ENCODE measurements at regions not wholly inside any gene's neighbourhood (a gene's known extent, or its start where the extent isn't known, plus 50 kb on each side); places are given as distances from the start of the nearest gene placed in this dataset.

DNA sequence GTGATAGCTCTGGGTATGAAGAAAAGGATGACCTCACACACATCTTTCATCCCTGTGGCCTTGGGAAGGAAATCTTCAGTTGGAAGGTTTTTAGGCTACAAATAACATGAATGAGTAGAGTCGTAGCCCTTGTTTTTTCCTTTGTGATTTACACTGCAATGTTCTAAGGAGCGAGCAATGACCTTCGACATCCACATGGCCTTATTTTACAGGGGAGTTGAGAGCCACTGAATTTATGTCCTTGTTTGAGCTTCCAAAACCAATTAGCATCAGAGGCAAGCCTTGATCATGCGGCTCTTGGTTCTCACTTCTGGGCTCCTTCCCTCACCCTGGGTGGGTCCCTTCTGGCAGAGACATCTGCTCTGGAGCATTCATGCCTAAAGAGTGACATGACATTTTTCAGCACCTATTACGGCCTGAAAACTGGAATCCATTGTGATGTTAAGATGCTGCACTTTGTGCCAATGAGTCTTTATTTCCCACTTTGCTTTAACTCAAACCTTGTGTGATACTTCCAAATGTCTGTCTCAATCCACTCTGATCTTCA is 70.5 kb upstream of the RUNX1 start:
- TF ChIP-seq CEBPB (IDR thresholded peaks at IDR 0.05): no peak
- no peak for TF ChIP-seq FOXM1 (IDR thresholded peaks at IDR 0.05; ENCODE audit: borderline replicate concordance, low read depth)
- TF ChIP-seq RAD21 (IDR thresholded peaks at IDR 0.05; ENCODE audit: low read depth): no peak
- TF ChIP-seq YY1 (IDR thresholded peaks at IDR 0.05; ENCODE audit: low read depth): no peak
- no peak for TF ChIP-seq TEAD4 (IDR thresholded peaks at IDR 0.05)
- TF ChIP-seq, protein P1, sequence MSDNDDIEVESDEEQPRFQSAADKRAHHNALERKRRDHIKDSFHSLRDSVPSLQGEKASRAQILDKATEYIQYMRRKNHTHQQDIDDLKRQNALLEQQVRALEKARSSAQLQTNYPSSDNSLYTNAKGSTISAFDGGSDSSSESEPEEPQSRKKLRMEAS (IDR thresholded peaks at IDR 0.05): no peak
- TF ChIP-seq EGR1 (IDR thresholded peaks at IDR 0.05): no peak
- TF ChIP-seq CREB1 (IDR thresholded peaks at IDR 0.05; ENCODE audit: low read depth): no peak
- TF ChIP-seq, protein P2, sequence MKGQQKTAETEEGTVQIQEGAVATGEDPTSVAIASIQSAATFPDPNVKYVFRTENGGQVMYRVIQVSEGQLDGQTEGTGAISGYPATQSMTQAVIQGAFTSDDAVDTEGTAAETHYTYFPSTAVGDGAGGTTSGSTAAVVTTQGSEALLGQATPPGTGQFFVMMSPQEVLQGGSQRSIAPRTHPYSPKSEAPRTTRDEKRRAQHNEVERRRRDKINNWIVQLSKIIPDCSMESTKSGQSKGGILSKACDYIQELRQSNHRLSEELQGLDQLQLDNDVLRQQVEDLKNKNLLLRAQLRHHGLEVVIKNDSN (IDR thresholded peaks at IDR 0.05): no peak
- TF ChIP-seq, protein P3, sequence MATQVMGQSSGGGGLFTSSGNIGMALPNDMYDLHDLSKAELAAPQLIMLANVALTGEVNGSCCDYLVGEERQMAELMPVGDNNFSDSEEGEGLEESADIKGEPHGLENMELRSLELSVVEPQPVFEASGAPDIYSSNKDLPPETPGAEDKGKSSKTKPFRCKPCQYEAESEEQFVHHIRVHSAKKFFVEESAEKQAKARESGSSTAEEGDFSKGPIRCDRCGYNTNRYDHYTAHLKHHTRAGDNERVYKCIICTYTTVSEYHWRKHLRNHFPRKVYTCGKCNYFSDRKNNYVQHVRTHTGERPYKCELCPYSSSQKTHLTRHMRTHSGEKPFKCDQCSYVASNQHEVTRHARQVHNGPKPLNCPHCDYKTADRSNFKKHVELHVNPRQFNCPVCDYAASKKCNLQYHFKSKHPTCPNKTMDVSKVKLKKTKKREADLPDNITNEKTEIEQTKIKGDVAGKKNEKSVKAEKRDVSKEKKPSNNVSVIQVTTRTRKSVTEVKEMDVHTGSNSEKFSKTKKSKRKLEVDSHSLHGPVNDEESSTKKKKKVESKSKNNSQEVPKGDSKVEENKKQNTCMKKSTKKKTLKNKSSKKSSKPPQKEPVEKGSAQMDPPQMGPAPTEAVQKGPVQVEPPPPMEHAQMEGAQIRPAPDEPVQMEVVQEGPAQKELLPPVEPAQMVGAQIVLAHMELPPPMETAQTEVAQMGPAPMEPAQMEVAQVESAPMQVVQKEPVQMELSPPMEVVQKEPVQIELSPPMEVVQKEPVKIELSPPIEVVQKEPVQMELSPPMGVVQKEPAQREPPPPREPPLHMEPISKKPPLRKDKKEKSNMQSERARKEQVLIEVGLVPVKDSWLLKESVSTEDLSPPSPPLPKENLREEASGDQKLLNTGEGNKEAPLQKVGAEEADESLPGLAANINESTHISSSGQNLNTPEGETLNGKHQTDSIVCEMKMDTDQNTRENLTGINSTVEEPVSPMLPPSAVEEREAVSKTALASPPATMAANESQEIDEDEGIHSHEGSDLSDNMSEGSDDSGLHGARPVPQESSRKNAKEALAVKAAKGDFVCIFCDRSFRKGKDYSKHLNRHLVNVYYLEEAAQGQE (IDR thresholded peaks at IDR 0.05; ENCODE audit: low read depth): no peak
- no peak for TF ChIP-seq TCF12 (IDR thresholded peaks at IDR 0.05; ENCODE audit: low read depth)
- TF ChIP-seq ZBTB7A (IDR thresholded peaks at IDR 0.05; ENCODE audit: low read depth): no peak
- TF ChIP-seq TAF1 (IDR thresholded peaks at IDR 0.05; ENCODE audit: low read depth): no peak
- TF ChIP-seq EP300 (IDR thresholded peaks at IDR 0.05; ENCODE audit: borderline replicate concordance): no peak
- no peak for TF ChIP-seq NFIC (IDR thresholded peaks at IDR 0.05)

DNA sequence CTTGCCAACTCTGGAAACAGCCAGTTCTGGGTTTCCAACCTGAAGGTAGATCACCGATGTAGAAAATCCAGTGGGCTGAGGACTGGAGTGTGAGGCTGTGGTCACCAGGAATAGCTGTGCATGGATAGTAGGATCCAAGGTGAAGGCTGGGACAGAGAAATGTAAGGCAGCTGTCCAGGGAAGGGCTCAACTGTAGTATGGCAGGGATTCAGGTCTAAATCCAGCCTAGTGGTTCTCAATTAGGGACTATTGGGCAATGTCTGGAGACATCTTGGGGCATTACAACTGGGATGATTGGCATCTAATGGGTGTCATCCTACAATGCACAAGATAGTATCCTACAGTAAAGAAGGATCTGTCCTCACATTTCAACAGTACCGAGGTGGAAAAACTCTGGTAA is 67.7 kb upstream of the RUNX1 start:
- TF ChIP-seq, protein P1 (IDR thresholded peaks at IDR 0.05): no peak
- TF ChIP-seq FOXM1 (IDR thresholded peaks at IDR 0.05; ENCODE audit: borderline replicate concordance, low read depth) (no peak), EP300 (IDR thresholded peaks at IDR 0.05; ENCODE audit: borderline replicate concordance) (no peak), CEBPB (IDR thresholded peaks at IDR 0.05) (no peak), TCF12 (IDR thresholded peaks at IDR 0.05; ENCODE audit: low read depth) (no peak), RAD21 (IDR thresholded peaks at IDR 0.05; ENCODE audit: low read depth) (no peak), NFIC (IDR thresholded peaks at IDR 0.05) (no peak), TAF1 (IDR thresholded peaks at IDR 0.05; ENCODE audit: low read depth) (no peak), TEAD4 (IDR thresholded peaks at IDR 0.05) (no peak)

DNA sequence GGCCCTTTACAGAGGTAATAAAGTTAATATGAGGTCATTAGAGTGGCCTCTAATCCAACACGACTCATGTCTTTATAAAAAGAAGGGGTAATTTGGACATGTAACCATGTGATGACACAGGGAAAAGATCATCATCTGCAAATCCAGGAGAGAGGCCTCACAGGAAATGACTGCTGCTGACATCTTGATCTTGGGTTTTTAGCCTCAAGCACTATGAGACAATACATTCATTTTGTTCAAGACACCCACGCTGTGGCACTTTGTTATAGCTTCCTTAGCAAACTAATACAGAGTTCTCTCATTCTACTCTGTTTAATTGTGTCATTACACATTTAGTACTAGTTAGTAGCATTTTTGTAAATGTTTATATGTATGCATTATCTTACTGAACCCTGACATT is 64.0 kb upstream of the RUNX1 start:
- TF ChIP-seq ZBTB7A (IDR thresholded peaks at IDR 0.05; ENCODE audit: low read depth): no peak
- TF ChIP-seq, protein P1 (IDR thresholded peaks at IDR 0.05): no peak
- no peak for TF ChIP-seq RAD21 (IDR thresholded peaks at IDR 0.05; ENCODE audit: low read depth)
- no peak for TF ChIP-seq CREB1 (IDR thresholded peaks at IDR 0.05; ENCODE audit: low read depth)
- TF ChIP-seq, protein P2 (IDR thresholded peaks at IDR 0.05): no peak
- no peak for TF ChIP-seq TEAD4 (IDR thresholded peaks at IDR 0.05)
- TF ChIP-seq NFIC (IDR thresholded peaks at IDR 0.05): no peak
- no peak for TF ChIP-seq CEBPB (IDR thresholded peaks at IDR 0.05)
- TF ChIP-seq, protein P3 (IDR thresholded peaks at IDR 0.05; ENCODE audit: low read depth): no peak

DNA sequence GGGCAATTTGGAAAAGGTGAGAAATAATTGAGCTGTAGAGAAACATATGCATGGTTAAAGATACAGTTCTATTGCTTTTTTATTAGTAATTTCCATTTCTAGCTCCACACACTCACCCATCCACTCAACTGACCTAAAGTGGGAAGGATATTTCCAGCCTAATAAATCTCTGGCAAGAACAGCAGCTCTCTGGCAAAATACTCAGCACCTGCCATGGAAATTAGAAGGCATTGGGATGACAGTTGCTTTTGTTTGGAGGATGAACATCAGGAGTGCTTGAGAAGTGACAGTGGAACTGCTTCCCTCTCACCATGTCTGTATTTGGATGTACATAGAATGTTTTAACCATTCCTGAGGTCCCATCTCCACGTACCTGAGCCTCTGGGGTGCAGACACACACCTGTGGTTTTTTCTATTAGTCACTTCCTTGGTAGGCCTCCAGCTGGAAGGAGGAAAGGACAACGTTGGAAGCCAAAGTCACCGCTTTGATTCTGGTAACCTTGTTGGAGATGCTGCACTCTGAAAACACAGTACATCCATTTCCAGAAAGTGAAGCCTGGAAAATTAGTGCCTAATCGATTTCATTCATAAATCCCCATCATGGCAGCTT is 62.3 kb upstream of the RUNX1 start:
- TF ChIP-seq RAD21 (IDR thresholded peaks at IDR 0.05; ENCODE audit: low read depth) (no peak), TCF12 (IDR thresholded peaks at IDR 0.05; ENCODE audit: low read depth) (no peak), EP300 (IDR thresholded peaks at IDR 0.05; ENCODE audit: borderline replicate concordance) (no peak), CEBPB (IDR thresholded peaks at IDR 0.05) (no peak), EGR1 (IDR thresholded peaks at IDR 0.05) (no peak), ZBTB7A (IDR thresholded peaks at IDR 0.05; ENCODE audit: low read depth) (no peak), TEAD4 (IDR thresholded peaks at IDR 0.05) (no peak), YY1 (IDR thresholded peaks at IDR 0.05; ENCODE audit: low read depth) (no peak), TAF1 (IDR thresholded peaks at IDR 0.05; ENCODE audit: low read depth) (no peak), CREB1 (IDR thresholded peaks at IDR 0.05; ENCODE audit: low read depth) (no peak), NFIC (IDR thresholded peaks at IDR 0.05) (no peak), FOXM1 (IDR thresholded peaks at IDR 0.05; ENCODE audit: borderline replicate concordance, low read depth) (no peak)
- TF ChIP-seq, protein P2 (IDR thresholded peaks at IDR 0.05): no peak
- TF ChIP-seq, protein P1 (IDR thresholded peaks at IDR 0.05): no peak
- TF ChIP-seq, protein P3 (IDR thresholded peaks at IDR 0.05; ENCODE audit: low read depth): no peak

All from Ishikawa (cell line).